ENCODE measurements at regions not wholly inside any gene's neighbourhood (a gene's known extent, or its start where the extent isn't known, plus 50 kb on each side); places are given as distances from the start of the nearest gene placed in this dataset.

- no peak for TF ChIP-seq CTCF (IDR thresholded peaks at IDR 0.05; ENCODE audit: extremely low read depth, missing control alignments)
- no peak for DNase-seq (ENCODE audit: low spot score)
Measured at GRCh38 chr6:130593200-130593599, 227.4 kb downstream of the TMEM200A start.

- DNase-seq (ENCODE audit: low spot score) = no peak
- no peak for TF ChIP-seq CTCF (IDR thresholded peaks at IDR 0.05; ENCODE audit: extremely low read depth, missing control alignments)
Measured at GRCh38 chr6:130593948-130594347, 228.1 kb downstream of the TMEM200A start.

- DNase-seq (ENCODE audit: low spot score) = no peak
- no peak for TF ChIP-seq CTCF (IDR thresholded peaks at IDR 0.05; ENCODE audit: extremely low read depth, missing control alignments)
Measured at GRCh38 chr6:130598021-130598989, 228.9 kb upstream of the SMLR1 start.

GRCh38 chr6:130600880-130601341 is 226.3 kb upstream of the SMLR1 start:
- no peak for DNase-seq (ENCODE audit: low spot score)

GRCh38 chr6:130602151-130602770 is 224.9 kb upstream of the SMLR1 start:
- TF ChIP-seq CTCF (IDR thresholded peaks at IDR 0.05; ENCODE audit: extremely low read depth, missing control alignments) = no peak
- no peak for DNase-seq (ENCODE audit: low spot score)

More at GRCh38 chr6:130600880-130601341, 226.3 kb upstream of the SMLR1 start:
- TF ChIP-seq CTCF (IDR thresholded peaks at IDR 0.05; ENCODE audit: extremely low read depth, missing control alignments) = no peak

GRCh38 chr6:130603391-130603790 is 223.8 kb upstream of the SMLR1 start:
- no peak for DNase-seq (ENCODE audit: low spot score)
- TF ChIP-seq CTCF (IDR thresholded peaks at IDR 0.05; ENCODE audit: extremely low read depth, missing control alignments) = no peak

GRCh38 chr6:130604841-130605399 is 222.3 kb upstream of the SMLR1 start:
- no peak for DNase-seq (ENCODE audit: low spot score)
- no peak for TF ChIP-seq CTCF (IDR thresholded peaks at IDR 0.05; ENCODE audit: extremely low read depth, missing control alignments)
